ENCODE measurements at regions not wholly inside any gene's neighbourhood (a gene's known extent, or its start where the extent isn't known, plus 50 kb on each side); places are given as distances from the start of the nearest gene placed in this dataset.

DNA sequence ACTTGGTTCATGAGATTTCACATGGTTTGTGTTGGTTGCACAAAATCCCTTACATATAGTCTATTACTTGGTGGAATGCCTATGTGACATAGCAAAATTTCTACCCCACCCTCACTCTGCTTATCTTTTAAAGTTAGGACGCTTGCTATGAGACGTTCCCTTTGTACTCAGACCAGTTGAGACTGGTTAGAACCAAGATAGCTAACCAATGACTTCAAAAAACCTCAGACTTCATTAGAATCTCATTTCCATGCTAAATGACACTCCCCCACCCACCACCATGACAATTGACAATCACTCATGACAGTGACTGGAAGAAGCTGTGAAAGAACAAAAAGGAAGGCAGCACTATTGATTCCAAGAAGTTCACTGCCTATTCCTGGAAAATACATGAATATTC lies 313.6 kb downstream of the ETS1 start:
- DNase-seq (ENCODE audit: low spot score) (no peak), ATAC-seq (ENCODE audit: low FRiP score) (no peak)
- TF ChIP-seq, protein P1, sequence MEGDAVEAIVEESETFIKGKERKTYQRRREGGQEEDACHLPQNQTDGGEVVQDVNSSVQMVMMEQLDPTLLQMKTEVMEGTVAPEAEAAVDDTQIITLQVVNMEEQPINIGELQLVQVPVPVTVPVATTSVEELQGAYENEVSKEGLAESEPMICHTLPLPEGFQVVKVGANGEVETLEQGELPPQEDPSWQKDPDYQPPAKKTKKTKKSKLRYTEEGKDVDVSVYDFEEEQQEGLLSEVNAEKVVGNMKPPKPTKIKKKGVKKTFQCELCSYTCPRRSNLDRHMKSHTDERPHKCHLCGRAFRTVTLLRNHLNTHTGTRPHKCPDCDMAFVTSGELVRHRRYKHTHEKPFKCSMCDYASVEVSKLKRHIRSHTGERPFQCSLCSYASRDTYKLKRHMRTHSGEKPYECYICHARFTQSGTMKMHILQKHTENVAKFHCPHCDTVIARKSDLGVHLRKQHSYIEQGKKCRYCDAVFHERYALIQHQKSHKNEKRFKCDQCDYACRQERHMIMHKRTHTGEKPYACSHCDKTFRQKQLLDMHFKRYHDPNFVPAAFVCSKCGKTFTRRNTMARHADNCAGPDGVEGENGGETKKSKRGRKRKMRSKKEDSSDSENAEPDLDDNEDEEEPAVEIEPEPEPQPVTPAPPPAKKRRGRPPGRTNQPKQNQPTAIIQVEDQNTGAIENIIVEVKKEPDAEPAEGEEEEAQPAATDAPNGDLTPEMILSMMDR (IDR thresholded peaks at IDR 0.05): no peak

DNA sequence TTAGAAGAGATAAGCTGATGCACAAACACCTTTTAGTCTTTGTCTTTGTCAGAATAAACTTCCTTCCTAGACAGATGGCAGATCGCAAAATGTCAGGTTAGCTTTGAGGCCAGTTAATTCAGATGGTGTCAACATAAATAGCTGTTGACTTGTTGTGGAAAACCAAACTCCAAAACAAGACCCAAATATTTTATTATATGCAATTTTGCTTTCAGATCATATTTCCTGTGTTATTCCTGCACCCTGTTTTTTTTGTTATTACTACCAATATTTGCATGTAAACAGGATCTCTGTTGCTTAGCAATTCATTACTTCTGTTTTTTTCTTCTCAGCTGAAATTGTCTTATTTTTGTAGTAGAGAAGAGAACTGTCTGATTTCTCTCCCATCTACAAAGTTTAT lies 316.0 kb downstream of the ETS1 start:
- TF ChIP-seq, protein P1 (IDR thresholded peaks at IDR 0.05): no peak
- no peak for ATAC-seq (ENCODE audit: low FRiP score)
- DNase-seq (ENCODE audit: low spot score): no peak

DNA sequence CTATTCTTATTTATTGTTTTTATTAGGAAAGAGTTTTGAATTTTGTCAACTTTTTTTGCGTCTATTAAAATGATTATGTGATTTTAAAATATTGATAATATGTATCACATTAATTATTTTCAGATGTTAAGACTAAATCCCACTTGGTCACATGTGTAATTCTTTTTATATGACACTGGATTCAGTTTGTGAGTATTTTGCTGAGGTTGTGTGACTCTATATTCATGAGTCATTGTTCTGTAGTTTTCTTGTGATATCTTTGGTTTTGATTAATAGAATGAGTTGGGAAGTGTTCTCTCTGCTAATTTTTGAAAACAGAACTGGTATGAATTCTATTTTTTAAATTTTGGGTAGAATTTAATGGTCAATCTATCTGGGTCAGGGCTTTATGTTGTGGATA lies 317.9 kb downstream of the ETS1 start:
- DNase-seq (ENCODE audit: low spot score): no peak
- no peak for ATAC-seq (ENCODE audit: low FRiP score)
- TF ChIP-seq, protein P1 (IDR thresholded peaks at IDR 0.05): no peak

DNA sequence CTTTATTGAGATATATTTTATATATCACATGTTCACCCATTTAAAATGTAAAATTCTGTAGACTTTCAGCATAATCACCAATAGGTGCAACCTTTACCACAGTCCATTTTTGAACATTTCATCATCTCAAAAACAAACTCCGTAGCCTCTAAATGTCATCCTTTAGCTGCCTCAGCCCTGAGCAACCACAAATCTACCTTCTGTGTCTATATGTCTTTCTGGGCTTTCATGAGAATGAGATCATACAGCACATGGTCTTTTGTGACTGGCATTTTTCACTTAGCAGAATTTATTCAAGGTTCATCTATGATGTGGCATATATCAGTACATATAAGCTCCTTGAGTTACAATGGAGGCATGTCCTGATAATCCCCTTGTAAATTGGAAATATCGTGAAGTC lies 320.5 kb downstream of the ETS1 start:
- ATAC-seq (ENCODE audit: low FRiP score) (no peak), DNase-seq (ENCODE audit: low spot score) (no peak)

DNA sequence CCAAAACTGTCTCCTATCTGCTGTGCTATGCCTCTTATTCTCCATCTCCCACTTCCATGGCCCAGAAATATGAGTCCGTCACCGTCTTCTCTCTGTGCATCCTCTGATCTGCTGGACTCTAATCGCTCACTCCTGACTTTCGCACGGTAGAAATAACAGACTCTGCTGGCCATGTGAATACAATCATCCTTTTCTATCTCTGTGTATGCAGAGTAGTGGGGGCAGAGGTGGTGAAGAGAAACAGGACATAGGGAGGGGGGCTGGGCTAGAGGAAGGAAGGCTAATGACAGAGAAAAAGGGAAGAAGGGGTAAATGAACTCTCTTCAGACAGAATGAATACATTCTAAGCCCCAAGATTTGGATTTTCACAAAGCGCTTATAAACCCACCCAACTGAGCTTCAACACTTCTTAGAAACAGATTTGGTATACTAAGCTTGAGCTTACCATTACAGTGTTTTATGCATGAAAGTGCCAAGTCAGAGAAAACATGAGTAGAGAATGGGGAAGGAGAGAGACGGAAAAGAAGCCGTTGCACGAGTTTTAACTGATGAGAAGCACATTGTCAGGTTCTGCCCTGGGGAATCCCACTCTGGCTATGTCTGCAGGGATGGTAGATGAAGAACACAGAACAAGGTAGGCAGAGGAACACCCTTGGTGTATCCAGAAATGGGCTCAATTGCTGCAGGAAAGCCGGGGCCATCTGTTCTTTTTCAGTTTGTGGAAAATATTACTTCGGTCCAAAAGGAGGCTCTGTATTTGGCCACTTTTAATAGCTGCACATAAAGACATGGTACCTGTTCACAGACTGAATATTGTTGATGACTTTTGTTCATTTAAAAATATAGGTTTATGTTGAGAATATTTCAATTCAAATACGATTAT lies 324.7 kb downstream of the ETS1 start:
- TF ChIP-seq, protein P1 (IDR thresholded peaks at IDR 0.05): no peak
- ATAC-seq (ENCODE audit: low FRiP score) (no peak), DNase-seq (ENCODE audit: low spot score) (no peak)

More for the DNA sequence above, 320.5 kb downstream of the ETS1 start:
- TF ChIP-seq, protein P1 (IDR thresholded peaks at IDR 0.05): no peak

DNA sequence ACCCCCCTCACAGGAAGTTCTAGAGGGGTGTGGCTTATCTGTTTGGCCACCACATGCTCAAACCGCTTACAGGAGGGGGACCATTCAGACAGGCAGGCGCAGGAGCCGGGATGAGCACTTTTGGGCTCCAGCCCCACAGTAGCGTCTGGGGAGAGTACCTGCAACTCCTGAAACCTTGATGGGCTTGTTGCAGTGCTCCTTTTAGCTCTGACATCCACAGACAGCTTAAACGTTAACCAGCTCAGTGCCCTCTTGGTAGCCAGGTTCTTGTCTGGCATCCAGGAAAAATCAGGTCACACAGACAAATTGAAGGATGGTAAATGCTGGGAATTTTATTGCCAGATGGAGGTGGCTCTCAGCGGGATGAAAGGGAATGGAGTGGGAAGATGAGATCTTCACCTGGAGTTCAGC lies 326.3 kb downstream of the ETS1 start:
- ATAC-seq (ENCODE audit: low FRiP score) (no peak), DNase-seq (ENCODE audit: low spot score) (no peak)
- TF ChIP-seq, protein P1 (IDR thresholded peaks at IDR 0.05): no peak

DNA sequence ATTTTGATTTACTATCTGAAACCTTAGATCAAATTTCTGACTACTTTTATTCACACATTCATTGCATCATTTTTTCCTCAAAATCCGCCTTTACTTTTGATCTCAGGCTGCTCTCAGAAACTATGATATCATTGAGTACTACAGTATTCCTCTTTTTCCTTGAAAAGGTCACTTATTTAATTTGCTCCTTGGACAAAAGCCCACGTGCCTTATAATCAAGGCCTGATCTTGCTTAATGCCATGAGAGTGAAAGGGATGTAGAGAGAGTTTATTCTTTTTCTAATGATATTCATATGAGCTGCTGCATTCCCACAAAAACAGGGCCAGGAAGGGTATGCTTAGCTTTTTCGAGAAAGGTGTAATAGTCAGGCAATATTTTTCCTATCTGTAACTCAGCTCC lies 327.0 kb downstream of the ETS1 start:
- ATAC-seq (ENCODE audit: low FRiP score) (no peak), DNase-seq (ENCODE audit: low spot score) (no peak)
- TF ChIP-seq, protein P1 (IDR thresholded peaks at IDR 0.05): no peak

Measured in omental fat pad (tissue), 3 donors.